ENCODE measurements at regions not wholly inside any gene's neighbourhood (a gene's known extent, or its start where the extent isn't known, plus 50 kb on each side); places are given as distances from the start of the nearest gene placed in this dataset.

DNA sequence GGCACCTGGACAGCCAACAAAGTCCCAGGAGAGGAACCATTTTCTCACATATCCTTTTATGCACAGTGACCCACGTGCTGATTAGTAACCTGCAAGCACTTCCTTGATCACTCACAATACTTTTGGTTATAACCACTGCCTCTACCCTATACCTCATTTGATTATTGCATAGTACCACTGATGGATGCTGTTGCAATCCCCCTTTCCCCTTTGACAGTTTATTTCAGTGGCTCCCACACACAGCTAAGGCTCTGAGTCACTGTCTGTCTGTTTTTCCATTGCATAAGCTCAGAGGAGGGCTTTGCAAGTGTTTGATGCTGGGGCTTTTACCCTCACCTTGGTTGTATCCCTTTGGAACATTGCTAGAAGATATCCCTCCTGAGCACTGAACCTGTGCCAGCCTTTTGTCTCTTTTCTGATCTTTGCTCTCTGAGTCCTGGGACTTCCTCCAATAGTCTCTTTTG is 101.7 kb upstream of the RBBP8 start:
- peak; percentile 71 to 92 for DNase-seq (ENCODE audit: low read depth in 2 of 2)
- TF ChIP-seq CTCF (IDR thresholded peaks at IDR 0.05; ENCODE audit: low read depth, low read length), result no peak
- no peak overlapping the region for H3K4me3 ChIP-seq (replicated peaks in 1 of 2; ENCODE audit: low read depth in 2 of 2, low read length in 2 of 2)

DNA sequence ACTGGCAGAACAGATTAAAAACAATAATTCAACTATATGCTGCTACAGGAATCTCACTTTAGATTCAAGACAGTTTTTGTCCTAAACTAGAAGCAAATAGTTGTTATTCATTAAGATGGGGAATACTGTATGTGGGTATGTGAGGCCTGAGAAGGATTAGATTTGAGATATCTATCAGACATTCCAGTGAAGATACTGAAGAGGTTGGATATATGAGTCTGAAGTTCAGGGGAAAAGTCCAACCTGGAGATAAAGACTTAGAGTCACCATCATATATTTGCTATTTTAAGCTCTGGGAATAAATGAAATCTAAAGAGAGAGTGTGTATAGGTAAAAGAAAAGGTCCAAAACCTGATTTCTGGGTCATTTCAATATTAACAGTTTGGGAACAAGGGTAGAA is 96.2 kb upstream of the RBBP8 start:
- no peak for DNase-seq (ENCODE audit: low read depth in 2 of 2)
- TF ChIP-seq CTCF (IDR thresholded peaks at IDR 0.05; ENCODE audit: low read depth, low read length), result no peak
- no peak overlapping the region for H3K4me3 ChIP-seq (replicated peaks in 1 of 2; ENCODE audit: low read depth in 2 of 2, low read length in 2 of 2)

- H3K4me3 ChIP-seq (replicated peaks in 1 of 2; ENCODE audit: low read depth in 2 of 2, low read length in 2 of 2), result no peak overlapping the region
- TF ChIP-seq CTCF (IDR thresholded peaks at IDR 0.05; ENCODE audit: low read depth, low read length), result no peak
- no peak for DNase-seq (ENCODE audit: low read depth in 2 of 2)
Observed at GRCh38 chr18:22838221-22838620, 94.9 kb upstream of the RBBP8 start.

- no peak overlapping the region for H3K4me3 ChIP-seq (replicated peaks in 1 of 2; ENCODE audit: low read depth in 2 of 2, low read length in 2 of 2)
Observed at GRCh38 chr18:22838639-22839277, 94.4 kb upstream of the RBBP8 start.

DNA sequence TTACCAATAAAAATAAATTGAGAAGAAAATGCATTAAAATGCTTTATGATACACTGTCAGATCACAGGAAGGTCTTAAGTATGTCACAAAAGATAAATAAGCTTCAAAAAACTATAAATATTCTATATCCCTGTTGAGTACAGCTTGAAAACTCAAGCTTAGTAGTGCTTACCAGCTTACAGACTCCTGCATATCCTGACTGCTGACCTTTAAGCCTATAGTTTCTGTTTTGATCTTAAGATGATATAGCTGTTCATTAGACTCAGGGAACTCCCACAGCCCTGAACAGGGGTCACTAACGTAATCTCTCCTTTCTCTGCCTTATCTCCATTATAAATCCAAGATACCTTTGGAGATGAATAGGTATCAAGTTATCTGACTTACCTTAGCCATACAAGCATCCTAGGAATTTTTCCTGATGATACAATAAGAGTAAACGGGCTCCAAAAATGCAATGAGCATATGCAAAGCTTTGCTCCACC is 93.7 kb upstream of the RBBP8 start:
- no peak overlapping the region for H3K4me3 ChIP-seq (replicated peaks in 1 of 2; ENCODE audit: low read depth in 2 of 2, low read length in 2 of 2)
- no peak for TF ChIP-seq CTCF (IDR thresholded peaks at IDR 0.05; ENCODE audit: low read depth, low read length)
- DNase-seq (ENCODE audit: low read depth in 2 of 2), result no peak

More at GRCh38 chr18:22838639-22839277, 94.4 kb upstream of the RBBP8 start:
- no peak for TF ChIP-seq CTCF (IDR thresholded peaks at IDR 0.05; ENCODE audit: low read depth, low read length)
- no peak for DNase-seq (ENCODE audit: low read depth in 2 of 2)

DNA sequence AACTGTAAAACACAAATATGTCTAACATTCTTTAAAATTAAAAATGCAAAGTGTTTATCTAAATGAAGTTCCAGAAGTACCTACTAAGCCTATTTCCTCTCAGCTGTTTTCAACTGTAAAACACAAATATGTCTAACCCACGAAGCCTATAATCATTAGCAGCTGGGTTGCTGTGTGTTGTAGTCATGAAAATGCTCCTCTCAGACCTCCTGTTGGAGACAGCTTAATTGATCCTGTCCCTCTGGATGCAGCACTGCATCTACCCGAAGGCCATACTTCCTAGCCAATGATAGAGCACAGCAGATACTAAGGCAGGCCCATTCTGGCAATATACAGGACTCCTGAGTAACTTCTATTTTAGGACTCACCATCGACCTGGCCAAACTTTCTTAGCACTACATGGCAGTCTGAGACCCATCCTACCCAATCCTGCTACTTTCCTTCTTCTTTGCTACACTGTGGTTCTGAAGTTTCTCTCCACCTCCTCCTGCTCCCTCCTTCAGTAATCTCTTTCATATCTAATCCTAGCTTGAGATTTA is 92.5 kb upstream of the RBBP8 start:
- TF ChIP-seq CTCF (IDR thresholded peaks at IDR 0.05; ENCODE audit: low read depth, low read length), result no peak
- no peak overlapping the region for H3K4me3 ChIP-seq (replicated peaks in 1 of 2; ENCODE audit: low read depth in 2 of 2, low read length in 2 of 2)
- no peak for DNase-seq (ENCODE audit: low read depth in 2 of 2)

All from cardiac fibroblast (primary cell).